Fibroblast of villous mesenchyme (primary cell): ENCODE measurements at regions not wholly inside any gene's neighbourhood (a gene's known extent, or its start where the extent isn't known, plus 50 kb on each side); places are given as distances from the start of the nearest gene placed in this dataset.

Source experiments
- DNase-seq: peaks from one replicate; pipeline ENCODE4 v3.0.0-alpha.2; 2010; ENCODE audit warnings: low read depth
- H3K4me3 ChIP-seq: 2 replicates; pipeline ENCODE4 v1.5.1; 2011; ENCODE audit warnings: low read depth, mild to moderate bottlenecking, low read length
- CTCF ChIP-seq: IDR thresholded peaks from 2 replicates; pipeline ENCODE4 v1.5.1; 2012; ENCODE audit warnings: low read depth, mild to moderate bottlenecking, low read length; ENCODE audit not compliant: insufficient read depth

GRCh38 chr2:9699139-9700108 lies 68.6 kb upstream of the YWHAQ start:
- DNase-seq: peak; percentile 81
- no peak overlapping the region for H3K4me3 ChIP-seq
- TF ChIP-seq CTCF: no peak

GRCh38 chr2:9700109-9700495 lies 69.3 kb upstream of the YWHAQ start:
- no peak for TF ChIP-seq CTCF

GRCh38 chr2:9702604-9703084 lies 71.8 kb upstream of the YWHAQ start:
- no peak overlapping the region for H3K4me3 ChIP-seq
- TF ChIP-seq CTCF: no peak
- no peak for DNase-seq

More at GRCh38 chr2:9700109-9700495, 69.3 kb upstream of the YWHAQ start:
- DNase-seq: no peak
- H3K4me3 ChIP-seq: no peak overlapping the region

GRCh38 chr2:9703085-9703678 lies 72.4 kb upstream of the YWHAQ start:
- H3K4me3 ChIP-seq: no peak overlapping the region
- no peak for TF ChIP-seq CTCF
- peak; percentile 96 for DNase-seq

- H3K4me3 ChIP-seq: no peak overlapping the region
- DNase-seq: peak; percentile 99
- peak; percentile 26 for TF ChIP-seq CTCF
These were observed 73.0 kb upstream of the YWHAQ start for GRCh38 chr2:9703701-9704221.

GRCh38 chr2:9704600-9704999 lies 73.8 kb upstream of the YWHAQ start:
- no peak for DNase-seq
- H3K4me3 ChIP-seq: no peak overlapping the region
- no peak for TF ChIP-seq CTCF
